ENCODE measurements at regions not wholly inside any gene's neighbourhood (a gene's known extent, or its start where the extent isn't known, plus 50 kb on each side); places are given as distances from the start of the nearest gene placed in this dataset.

GRCh38 chr16:26701243-26701886 lies 365.4 kb upstream of the C16orf82 start:
- Histone ChIP-seq H3K4me2 (ENCODE audit: control insufficient read depth, extremely low read depth, insufficient read depth, low read depth, low read length) (no peak overlapping the region), H4K20me1 (ENCODE audit: control insufficient read depth, extremely low read depth, insufficient read depth, low read length) (no peaks in the 10 kb centered on the region), H3K9me3 (ENCODE audit: control insufficient read depth, low read depth, low read length) (peaks cover 3% of the 10 kb centered on the region), H3K27me3 (ENCODE audit: control insufficient read depth, extremely low read depth, insufficient read depth, low read length) (no peaks in the 10 kb centered on the region), H3K36me3 (ENCODE audit: control insufficient read depth in 2 of 2, extremely low read depth in 1 of 2, insufficient read depth in 2 of 2, low read length in 2 of 2) (no peaks in the 10 kb centered on the region), H3K9me1 (ENCODE audit: control insufficient read depth, extremely low read depth, insufficient read depth, low read length) (no peaks in the 10 kb centered on the region), H3K9ac (ENCODE audit: control insufficient read depth, extremely low read depth, insufficient read depth, low read length) (no peak overlapping the region), H2AFZ (ENCODE audit: control insufficient read depth, low read length) (no peak overlapping the region), H3K79me2 (ENCODE audit: control insufficient read depth, insufficient read depth, low read length) (no peaks in the 10 kb centered on the region), H3K4me1 (ENCODE audit: control insufficient read depth, extremely low read depth, insufficient read depth, low read length) (no peaks in the 10 kb centered on the region), H3K4me3 (ENCODE audit: control insufficient read depth in 2 of 3, extremely low read depth in 1 of 3, insufficient read depth in 2 of 3, low read depth in 1 of 3, low read length in 3 of 3) (no peak overlapping the region), H3K27ac (ENCODE audit: control insufficient read depth, insufficient read depth, low read length) (no peak overlapping the region)
- dilution Hi-C loops (cut with MboI; ENCODE audit: extremely low pct_ligation_motif_present, low sequenced_read_pairs): no loop called here
- FAIRE-seq: no peak
- DNase-seq (ENCODE audit: low read depth, low spot score): no peak
- TF ChIP-seq CTCF (optimal IDR thresholded peaks at IDR 0.05 in 1 of 3, IDR thresholded peaks at IDR 0.05 in 1 of 3, conservative IDR thresholded peaks at IDR 0.05 in 1 of 3; ENCODE audit: extremely low read depth in 1 of 3, insufficient read depth in 2 of 3, low read length in 3 of 3) (no peak), EZH2 (IDR thresholded peaks at IDR 0.05; ENCODE audit: low read length) (no peak)

GRCh38 chr16:26705346-26705745 lies 361.4 kb upstream of the C16orf82 start:
- no peak overlapping the region for H3K4me3 ChIP-seq (ENCODE audit: control insufficient read depth in 2 of 3, extremely low read depth in 1 of 3, insufficient read depth in 2 of 3, low read depth in 1 of 3, low read length in 3 of 3)
- FAIRE-seq (no peak), DNase-seq (ENCODE audit: low read depth, low spot score) (no peak)
- no peaks in the 10 kb centered on the region for H3K79me2 ChIP-seq (ENCODE audit: control insufficient read depth, insufficient read depth, low read length)
- dilution Hi-C loops (cut with MboI; ENCODE audit: extremely low pct_ligation_motif_present, low sequenced_read_pairs): no loop called here
- H3K4me2 ChIP-seq (ENCODE audit: control insufficient read depth, extremely low read depth, insufficient read depth, low read depth, low read length): no peak overlapping the region
- H4K20me1 ChIP-seq (ENCODE audit: control insufficient read depth, extremely low read depth, insufficient read depth, low read length): no peaks in the 10 kb centered on the region
- no peaks in the 10 kb centered on the region for H3K27me3 ChIP-seq (ENCODE audit: control insufficient read depth, extremely low read depth, insufficient read depth, low read length)
- no peaks in the 10 kb centered on the region for H3K9me1 ChIP-seq (ENCODE audit: control insufficient read depth, extremely low read depth, insufficient read depth, low read length)
- H3K27ac ChIP-seq (ENCODE audit: control insufficient read depth, insufficient read depth, low read length): no peak overlapping the region
- no peak for TF ChIP-seq CTCF (optimal IDR thresholded peaks at IDR 0.05 in 1 of 3, IDR thresholded peaks at IDR 0.05 in 1 of 3, conservative IDR thresholded peaks at IDR 0.05 in 1 of 3; ENCODE audit: extremely low read depth in 1 of 3, insufficient read depth in 2 of 3, low read length in 3 of 3)
- TF ChIP-seq EZH2 (IDR thresholded peaks at IDR 0.05; ENCODE audit: low read length): no peak
- H3K9ac ChIP-seq (ENCODE audit: control insufficient read depth, extremely low read depth, insufficient read depth, low read length): no peak overlapping the region
- no peaks in the 10 kb centered on the region for H3K36me3 ChIP-seq (ENCODE audit: control insufficient read depth in 2 of 2, extremely low read depth in 1 of 2, insufficient read depth in 2 of 2, low read length in 2 of 2)
- H3K9me3 ChIP-seq (ENCODE audit: control insufficient read depth, low read depth, low read length): peaks cover 5% of the 10 kb centered on the region
- H3K4me1 ChIP-seq (ENCODE audit: control insufficient read depth, extremely low read depth, insufficient read depth, low read length): no peaks in the 10 kb centered on the region
- H2AFZ ChIP-seq (ENCODE audit: control insufficient read depth, low read length): no peak overlapping the region
